Neuron (in vitro differentiated cells): ENCODE measurements at regions not wholly inside any gene's neighbourhood (a gene's known extent, or its start where the extent isn't known, plus 50 kb on each side); places are given as distances from the start of the nearest gene placed in this dataset.

Experiments
- H2AFZ ChIP-seq: one replicate; pipeline ENCODE4 v1.6.1; 2013; ENCODE audit warnings: low read depth, mild to moderate bottlenecking, inconsistent platforms, low read length, moderate library complexity
- H3K27me3 ChIP-seq: one replicate; pipeline ENCODE4 v1.6.1; 2013; ENCODE audit warnings: low read length; ENCODE audit not compliant: insufficient read depth
- H3K36me3 ChIP-seq: one replicate; pipeline ENCODE4 v1.6.1; 2013; ENCODE audit warnings: low read length; ENCODE audit not compliant: insufficient read depth
- H3K4me1 ChIP-seq: one replicate; pipeline ENCODE4 v1.6.1; 2013; ENCODE audit warnings: low read length; ENCODE audit not compliant: insufficient read depth
- H3K4me3 ChIP-seq: 2 replicates; pipeline ENCODE4 v1.5.1; 2013; ENCODE audit warnings: mild to moderate bottlenecking, low read length, moderate library complexity
- H3K9me3 ChIP-seq: one replicate; pipeline ENCODE4 v1.6.1; 2013; ENCODE audit warnings: low read length

- H3K9me3 ChIP-seq, result no peaks in the 10 kb centered on the region
- H3K27me3 ChIP-seq, result no peaks in the 10 kb centered on the region
- H3K4me3 ChIP-seq, result no peak overlapping the region
- H3K4me1 ChIP-seq, result no peaks in the 10 kb centered on the region
- peak overlapping the region; percentile 54 for H2AFZ ChIP-seq
- H3K36me3 ChIP-seq, result no peaks in the 10 kb centered on the region
These were observed 528.9 kb downstream of the DACH1 start for GRCh38 chr13:71338070-71338469.

- no peak overlapping the region for H2AFZ ChIP-seq
- no peaks in the 10 kb centered on the region for H3K9me3 ChIP-seq
- H3K36me3 ChIP-seq, result no peaks in the 10 kb centered on the region
- H3K4me3 ChIP-seq, result no peak overlapping the region
- H3K4me1 ChIP-seq, result peaks cover 6% of the 10 kb centered on the region
- H3K27me3 ChIP-seq, result no peaks in the 10 kb centered on the region
These were observed 539.7 kb downstream of the DACH1 start for GRCh38 chr13:71327266-71327665.

GRCh38 chr13:71325556-71325955 is 541.4 kb downstream of the DACH1 start:
- Histone ChIP-seq H3K27me3 (no peaks in the 10 kb centered on the region), H2AFZ (no peak overlapping the region), H3K36me3 (no peaks in the 10 kb centered on the region), H3K9me3 (no peaks in the 10 kb centered on the region), H3K4me3 (no peak overlapping the region), H3K4me1 (peaks cover 6% of the 10 kb centered on the region)

GRCh38 chr13:71323266-71323665 is 543.7 kb downstream of the DACH1 start:
- Histone ChIP-seq H3K27me3 (no peaks in the 10 kb centered on the region), H2AFZ (no peak overlapping the region), H3K4me3 (no peak overlapping the region), H3K9me3 (no peaks in the 10 kb centered on the region), H3K4me1 (peaks cover 6% of the 10 kb centered on the region), H3K36me3 (no peaks in the 10 kb centered on the region)

- Histone ChIP-seq H3K4me3 (no peak overlapping the region), H3K9me3 (no peaks in the 10 kb centered on the region), H2AFZ (no peak overlapping the region)
These were observed 546.6 kb downstream of the DACH1 start for GRCh38 chr13:71320452-71320851.

GRCh38 chr13:71316792-71317363 is 550.1 kb downstream of the DACH1 start:
- Histone ChIP-seq H3K9me3 (no peaks in the 10 kb centered on the region), H2AFZ (no peak overlapping the region), H3K4me1 (peaks cover 2% of the 10 kb centered on the region), H3K4me3 (no peak overlapping the region), H3K27me3 (no peaks in the 10 kb centered on the region), H3K36me3 (no peaks in the 10 kb centered on the region)

More at GRCh38 chr13:71320452-71320851, 546.6 kb downstream of the DACH1 start:
- Histone ChIP-seq H3K4me1 (peaks cover under 1% of the 10 kb centered on the region), H3K36me3 (no peaks in the 10 kb centered on the region), H3K27me3 (no peaks in the 10 kb centered on the region)

- Histone ChIP-seq H3K4me3 (no peak overlapping the region), H3K4me1 (peaks cover 7% of the 10 kb centered on the region), H3K36me3 (no peaks in the 10 kb centered on the region), H3K9me3 (no peaks in the 10 kb centered on the region), H2AFZ (no peak overlapping the region), H3K27me3 (no peaks in the 10 kb centered on the region)
These were observed 554.1 kb downstream of the DACH1 start for GRCh38 chr13:71312923-71313322.

- H3K4me1 ChIP-seq, result peaks cover 31% of the 10 kb centered on the region
- no peaks in the 10 kb centered on the region for H3K36me3 ChIP-seq
- no peak overlapping the region for H3K4me3 ChIP-seq
- no peak overlapping the region for H2AFZ ChIP-seq
- no peaks in the 10 kb centered on the region for H3K9me3 ChIP-seq
- no peaks in the 10 kb centered on the region for H3K27me3 ChIP-seq
These were observed 557.1 kb downstream of the DACH1 start for GRCh38 chr13:71309905-71310304.

- Histone ChIP-seq H2AFZ (peak overlapping the region; percentile 34), H3K36me3 (no peaks in the 10 kb centered on the region), H3K9me3 (no peaks in the 10 kb centered on the region), H3K4me3 (no peak overlapping the region), H3K27me3 (no peaks in the 10 kb centered on the region), H3K4me1 (peaks cover 31% of the 10 kb centered on the region)
These were observed 560.2 kb downstream of the DACH1 start for GRCh38 chr13:71306821-71307220.

GRCh38 chr13:71304861-71305260 is 562.1 kb downstream of the DACH1 start:
- H3K36me3 ChIP-seq, result no peaks in the 10 kb centered on the region
- H2AFZ ChIP-seq, result no peak overlapping the region
- H3K9me3 ChIP-seq, result no peaks in the 10 kb centered on the region
- H3K27me3 ChIP-seq, result no peaks in the 10 kb centered on the region
- no peak overlapping the region for H3K4me3 ChIP-seq
- peaks cover 31% of the 10 kb centered on the region for H3K4me1 ChIP-seq

- H3K4me3 ChIP-seq, result no peak overlapping the region
- peaks cover 29% of the 10 kb centered on the region for H3K4me1 ChIP-seq
- no peaks in the 10 kb centered on the region for H3K27me3 ChIP-seq
- H3K9me3 ChIP-seq, result no peaks in the 10 kb centered on the region
- no peak overlapping the region for H2AFZ ChIP-seq
- H3K36me3 ChIP-seq, result no peaks in the 10 kb centered on the region
These were observed 563.9 kb downstream of the DACH1 start for GRCh38 chr13:71303144-71303543.

- Histone ChIP-seq H3K27me3 (no peaks in the 10 kb centered on the region), H3K4me3 (no peak overlapping the region), H3K36me3 (no peaks in the 10 kb centered on the region), H3K4me1 (peaks cover 4% of the 10 kb centered on the region), H2AFZ (no peak overlapping the region), H3K9me3 (no peaks in the 10 kb centered on the region)
These were observed 566.4 kb downstream of the DACH1 start for GRCh38 chr13:71300602-71301001.

GRCh38 chr13:71291842-71292146 is 575.2 kb downstream of the DACH1 start:
- Histone ChIP-seq H3K27me3 (no peaks in the 10 kb centered on the region), H3K4me1 (peaks cover 5% of the 10 kb centered on the region), H2AFZ (no peak overlapping the region), H3K4me3 (no peak overlapping the region), H3K9me3 (no peaks in the 10 kb centered on the region), H3K36me3 (no peaks in the 10 kb centered on the region)
